Stimulated activated CD4-positive, alpha-beta T cell treated with anti-CD3 and anti-CD28 coated beads, Interleukin-15, amount 100 ng/mL, for 48 hours (primary cell): ENCODE measurements at regions not wholly inside any gene's neighbourhood (a gene's known extent, or its start where the extent isn't known, plus 50 kb on each side); places are given as distances from the start of the nearest gene placed in this dataset.

Experiments
- DNase-seq, 2 donors: peaks; one replicate each; pipeline ENCODE4 v3.0.0-alpha.2; 2020; ENCODE audit warnings: low read depth in 2 of 2

GRCh38 chr10:124346831-124347230, 71.9 kb downstream of the OAT start:
- no peak for DNase-seq

- DNase-seq, result no peak
These were observed 73.2 kb downstream of the OAT start for GRCh38 chr10:124345521-124345920.

GRCh38 chr10:124344931-124345330, 73.8 kb downstream of the OAT start:
- no peak for DNase-seq

- DNase-seq, result no peak
These were observed 74.5 kb downstream of the OAT start for GRCh38 chr10:124344266-124344590.

GRCh38 chr10:124343351-124344265, 75.1 kb downstream of the OAT start:
- no peak for DNase-seq

GRCh38 chr10:124342821-124343170, 75.9 kb downstream of the OAT start:
- no peak for DNase-seq

- DNase-seq, result no peak
These were observed 76.4 kb downstream of the OAT start for GRCh38 chr10:124342136-124342820.

GRCh38 chr10:124341768-124342135, 77.0 kb downstream of the OAT start:
- DNase-seq, result peak; percentile 25 to 37

- no peak for DNase-seq
These were observed 78.5 kb downstream of the OAT start for GRCh38 chr10:124340033-124340760.

GRCh38 chr10:124339119-124340032, 79.3 kb downstream of the OAT start:
- DNase-seq, result no peak

- no peak for DNase-seq
These were observed 80.3 kb downstream of the OAT start for GRCh38 chr10:124338276-124338925.

GRCh38 chr10:124336186-124336585, 82.5 kb downstream of the OAT start:
- DNase-seq, result no peak

GRCh38 chr10:124333931-124334330, 84.8 kb downstream of the OAT start:
- no peak for DNase-seq

- DNase-seq, result no peak
These were observed 86.3 kb downstream of the OAT start for GRCh38 chr10:124332426-124332825.

- no peak for DNase-seq
These were observed 88.8 kb downstream of the OAT start for GRCh38 chr10:124329941-124330340.

- no peak for DNase-seq
These were observed 89.4 kb downstream of the OAT start for GRCh38 chr10:124329362-124329761.

- no peak for DNase-seq
These were observed 90.1 kb downstream of the OAT start for GRCh38 chr10:124328477-124329220.

GRCh38 chr10:124325998-124326636, 92.6 kb downstream of the OAT start:
- DNase-seq, result no peak

GRCh38 chr10:124325633-124325914, 93.1 kb downstream of the OAT start:
- no peak for DNase-seq
